Right lobe of liver (tissue), 4 donors: ENCODE measurements at regions not wholly inside any gene's neighbourhood (a gene's known extent, or its start where the extent isn't known, plus 50 kb on each side); places are given as distances from the start of the nearest gene placed in this dataset.

ENCODE experiments used
- CTCF ChIP-seq, 4 donors: fragments of 200-600 bp in 3 of 4; fragments of 450-650 bp in 1 of 4; IDR thresholded peaks; one replicate each; pipeline versions ENCODE4 v1.5.1 to v1.8.0; 2016 to 2022; ENCODE audit warnings: antibody characterized with exemption in 4 of 4, mild to moderate bottlenecking in 2 of 4
- POLR2A ChIP-seq: fragments of 450-650 bp; IDR thresholded peaks from one replicate; pipeline ENCODE4 v1.6.1; 2017; ENCODE audit warnings: antibody characterized with exemption, mild to moderate bottlenecking
- donor health status: DM: no; HTN: no; CAD: no.
- donor health status: DM: no; HTN: no; CAD: no.
- donor health status: DM: no; HTN: yes; CAD: no.

- TF ChIP-seq CTCF (IDR thresholded peaks at IDR 0.05) (peak; percentile 37 to 60 (median 49)), POLR2A (no peak)
Measured at GRCh38 chr5:102153003-102153759, 142.9 kb downstream of the SLCO4C1 start.
